ENCODE measurements at regions not wholly inside any gene's neighbourhood (a gene's known extent, or its start where the extent isn't known, plus 50 kb on each side); places are given as distances from the start of the nearest gene placed in this dataset.

DNA sequence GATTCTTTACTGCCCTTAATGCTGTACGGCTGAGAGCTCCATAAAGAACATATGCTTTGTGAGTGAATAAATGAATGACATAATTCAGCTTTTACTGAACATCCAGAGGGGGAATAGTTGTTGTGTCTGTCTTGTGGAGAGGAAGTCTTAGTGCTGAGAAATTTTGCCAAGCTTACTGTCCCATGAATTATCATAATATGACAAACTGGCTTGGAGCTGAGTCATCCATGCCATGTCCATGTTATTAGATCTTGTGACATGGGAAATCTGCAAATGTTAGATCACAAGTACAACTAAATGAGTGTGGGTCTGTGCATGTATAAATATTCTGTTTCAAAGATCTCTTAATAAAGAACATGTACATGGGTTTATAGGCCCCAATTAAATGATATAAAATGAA lies 350.4 kb downstream of the BMP4 start:
- no peak for DNase-seq

- no peak for DNase-seq
These were observed 351.1 kb downstream of the BMP4 start for GRCh38 chr14:53605562-53605961.

DNA sequence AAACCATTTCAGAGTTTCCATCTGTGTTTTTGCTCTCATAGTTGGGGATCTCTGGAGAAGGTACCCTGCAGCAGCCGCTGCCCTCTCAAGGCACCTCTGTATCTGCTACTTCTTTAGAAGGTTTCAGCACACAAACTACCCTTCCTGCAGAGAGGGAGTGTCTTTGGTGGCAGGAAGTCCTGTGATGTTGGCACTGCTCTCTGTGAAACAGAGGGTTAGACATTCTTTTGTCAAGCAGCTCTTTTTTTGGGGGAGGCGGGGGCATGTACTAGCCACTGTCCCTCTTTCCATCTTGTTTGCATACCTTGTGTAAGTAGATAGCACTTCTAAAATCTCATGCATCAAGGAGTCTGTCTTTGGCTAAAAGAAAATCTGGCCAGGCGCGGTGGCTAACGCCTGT lies 352.6 kb downstream of the BMP4 start:
- no peak for DNase-seq

- no peak for DNase-seq
These were observed 355.2 kb downstream of the BMP4 start for GRCh38 chr14:53601409-53601808.

- DNase-seq: no peak
These were observed 357.2 kb downstream of the BMP4 start for GRCh38 chr14:53599221-53599945.

DNA sequence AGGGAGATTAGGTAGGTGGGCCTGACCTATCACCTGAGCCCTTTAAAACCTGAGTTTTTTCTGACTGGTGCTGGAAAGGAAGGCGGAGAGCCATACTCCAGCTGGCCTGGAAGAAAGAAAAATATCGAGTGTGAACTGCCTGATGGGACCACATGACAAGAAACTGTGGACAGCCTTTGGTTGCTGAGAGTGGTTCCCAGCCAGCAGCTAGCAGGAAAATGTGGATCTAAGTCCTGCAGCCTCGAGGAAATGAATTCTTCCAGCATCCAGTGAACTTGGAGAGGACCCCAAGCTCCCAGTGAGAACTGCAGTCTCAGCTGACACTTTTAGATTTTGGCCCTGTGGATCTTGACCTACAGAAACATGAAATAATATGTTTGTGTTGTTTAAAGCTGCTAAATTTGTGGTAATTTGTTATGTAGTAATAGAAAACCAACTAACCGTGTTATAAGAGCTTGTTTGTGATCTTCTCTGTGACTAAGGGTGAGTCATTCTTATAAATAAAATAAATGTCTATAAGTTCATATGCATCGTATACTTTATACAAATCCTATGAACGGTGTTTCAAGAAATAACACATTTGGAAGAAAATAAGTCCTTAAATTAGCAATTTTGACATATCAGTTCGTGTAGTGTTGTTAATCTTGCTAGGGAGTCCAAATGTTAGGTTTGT lies 359.6 kb downstream of the BMP4 start:
- DNase-seq: no peak

GRCh38 chr14:53591816-53592215 lies 364.8 kb downstream of the BMP4 start:
- DNase-seq: no peak

DNA sequence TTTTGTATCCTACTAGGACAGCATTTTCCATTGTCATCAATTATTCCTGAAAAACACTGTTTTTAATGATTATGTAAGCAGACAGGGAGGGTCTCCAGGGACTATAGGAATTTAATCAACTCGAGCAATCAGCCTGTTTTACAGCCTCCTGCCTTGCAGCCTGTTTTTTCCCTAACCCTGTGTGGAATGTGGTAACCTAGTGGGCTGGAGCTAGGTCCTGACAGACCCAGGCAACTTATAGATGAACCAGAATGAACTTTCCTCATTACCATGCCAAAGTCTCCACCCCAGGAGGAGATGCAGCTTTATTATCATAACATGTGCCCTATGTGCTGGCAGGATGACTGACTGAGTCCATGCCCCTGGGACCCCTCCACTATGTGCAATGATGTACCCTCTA lies 375.1 kb downstream of the BMP4 start:
- no peak for DNase-seq

- no peak for DNase-seq
These were observed 384.8 kb downstream of the BMP4 start for GRCh38 chr14:53571641-53572328.

DNA sequence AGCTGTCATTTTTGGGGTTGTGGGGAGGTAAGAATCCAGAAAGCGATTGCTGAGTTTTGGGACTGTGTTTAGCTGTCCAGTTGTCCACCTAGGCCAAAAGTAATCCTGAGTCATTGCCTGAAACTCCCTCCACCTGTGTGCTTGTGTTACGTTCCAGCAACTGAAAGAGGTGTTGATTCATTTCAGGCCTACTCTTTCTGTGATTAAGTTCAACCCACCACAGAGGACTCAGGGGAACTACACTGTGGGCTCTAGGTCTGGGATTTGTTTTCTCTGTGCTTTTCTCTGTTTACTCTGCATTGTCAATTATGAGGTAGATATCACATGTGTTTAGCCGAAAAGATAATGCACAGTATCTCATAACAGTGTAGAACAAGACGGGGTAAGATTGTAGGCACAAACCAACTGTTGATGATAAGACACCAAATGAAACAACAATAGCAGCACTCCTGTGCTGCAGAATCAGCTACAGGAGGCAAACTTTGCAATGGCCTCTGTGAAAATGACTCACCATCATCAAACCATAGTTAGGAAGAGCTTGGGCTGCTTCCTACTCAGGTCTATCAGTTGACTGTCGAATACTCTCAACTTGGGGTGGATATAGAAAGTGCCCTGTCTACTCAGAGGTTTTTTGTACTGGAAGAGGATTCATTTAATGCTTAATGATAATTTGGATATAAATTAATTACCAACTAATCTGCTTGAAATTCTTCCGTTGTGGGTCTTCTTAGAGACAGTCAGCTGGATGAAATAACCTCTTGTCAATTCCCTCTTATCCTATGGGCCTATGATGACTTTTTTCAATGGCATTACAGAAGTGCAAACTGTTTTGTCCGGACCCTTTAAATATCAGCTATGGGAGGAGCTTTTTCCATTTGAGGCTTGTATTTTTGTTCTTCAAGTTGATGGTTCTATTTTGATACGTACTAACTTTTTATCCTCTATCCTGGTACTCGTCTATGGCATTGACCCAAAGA lies 385.9 kb downstream of the BMP4 start:
- no peak for DNase-seq

GRCh38 chr14:53569446-53569845 lies 387.2 kb downstream of the BMP4 start:
- DNase-seq: no peak

GRCh38 chr14:53567236-53567780 lies 389.3 kb downstream of the BMP4 start:
- DNase-seq: no peak

DNA sequence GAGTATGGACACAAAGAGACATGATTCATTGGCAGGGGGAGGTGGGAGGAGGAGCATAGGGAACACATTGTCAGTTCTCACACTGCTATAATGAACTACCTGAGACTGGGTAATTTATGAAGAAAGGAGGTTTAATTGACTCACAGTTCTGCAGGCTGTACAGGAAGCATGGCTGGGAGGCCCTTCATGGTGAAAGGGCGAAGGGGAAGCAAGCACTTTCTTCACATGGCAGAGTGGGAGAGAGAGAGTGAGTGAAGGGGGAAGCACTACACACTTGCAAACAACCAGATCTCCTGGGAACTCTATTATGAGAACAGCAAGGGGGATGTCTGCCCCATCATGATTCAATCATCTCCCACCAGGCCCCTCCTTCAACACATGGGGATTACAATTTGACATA lies 391.8 kb downstream of the BMP4 start:
- DNase-seq: no peak

- no peak for DNase-seq
These were observed 393.0 kb downstream of the BMP4 start for GRCh38 chr14:53563628-53564027.

- no peak for DNase-seq
These were observed 400.1 kb upstream of the DDHD1 start for GRCh38 chr14:53553221-53553620.

DNA sequence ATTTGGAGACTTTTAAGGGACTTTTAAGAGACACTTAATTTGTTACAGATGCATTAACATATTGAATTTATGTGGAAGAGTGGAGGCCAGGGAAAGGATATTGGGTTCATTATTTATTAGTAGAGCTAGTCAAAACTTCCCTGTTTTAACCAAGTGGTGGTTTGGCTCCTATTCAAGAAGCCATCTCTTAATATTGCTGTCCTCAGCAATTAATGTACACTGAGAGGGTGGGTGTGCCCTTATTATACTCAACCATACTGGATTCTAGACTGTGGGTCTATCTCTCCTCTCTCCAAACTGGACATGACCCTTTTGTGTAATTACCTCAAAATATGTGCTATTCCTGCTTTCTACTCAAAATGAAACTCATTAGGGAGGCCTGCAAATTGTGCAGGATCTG lies 398.7 kb upstream of the DDHD1 start:
- DNase-seq: no peak

DNA sequence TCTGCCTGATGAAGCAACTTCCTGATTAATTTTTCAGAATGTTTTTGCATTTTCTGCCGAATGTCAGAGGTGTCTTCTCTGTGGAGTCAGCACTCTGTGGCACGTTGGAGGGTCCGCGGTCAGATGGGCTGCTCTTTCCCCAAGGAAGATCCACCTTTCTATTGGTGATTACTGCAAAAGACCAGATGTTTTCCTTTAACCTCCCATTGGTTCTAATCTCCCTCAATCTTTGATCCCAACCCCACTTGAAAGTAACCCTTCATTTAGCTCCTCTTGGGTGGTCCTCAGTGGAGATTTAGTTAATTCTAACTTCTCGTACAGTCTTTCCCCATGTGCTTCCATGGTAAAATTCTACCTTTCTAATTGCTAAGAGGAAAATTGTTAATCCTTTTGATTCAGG lies 397.7 kb upstream of the DDHD1 start:
- no peak for DNase-seq

- DNase-seq: no peak
These were observed 396.8 kb upstream of the DDHD1 start for GRCh38 chr14:53549956-53550355.

GRCh38 chr14:53547593-53547992 lies 394.5 kb upstream of the DDHD1 start:
- no peak for DNase-seq

GRCh38 chr14:53545217-53545616 lies 392.1 kb upstream of the DDHD1 start:
- no peak for DNase-seq

DNA sequence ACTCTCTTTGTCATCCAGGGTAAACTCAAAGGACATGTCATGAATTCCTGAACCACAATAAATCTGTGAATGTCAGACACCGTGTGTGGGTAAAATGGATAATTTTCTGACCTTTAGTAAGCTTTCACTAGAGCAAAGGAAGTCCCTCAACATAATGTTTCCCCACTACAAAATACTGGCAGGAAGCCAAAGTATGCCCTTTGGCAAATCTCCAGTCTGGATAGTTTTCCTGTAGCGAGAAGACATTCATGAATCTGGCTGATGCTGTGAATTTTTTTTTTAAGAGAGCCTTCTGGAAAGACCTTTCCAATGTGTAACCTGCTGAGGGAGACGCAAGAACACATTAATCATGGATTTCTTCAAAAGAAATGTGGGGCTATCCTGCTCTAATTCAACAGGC lies 389.6 kb upstream of the DDHD1 start:
- DNase-seq: no peak

- DNase-seq: no peak
These were observed 388.3 kb upstream of the DDHD1 start for GRCh38 chr14:53541411-53541810.
